RKO (cell line): ENCODE measurements at regions not wholly inside any gene's neighbourhood (a gene's known extent, or its start where the extent isn't known, plus 50 kb on each side); places are given as distances from the start of the nearest gene placed in this dataset.
"Not testable (repeated sequence)": the region's sequence is repeated elsewhere in the genome, so short reads cannot be mapped to it uniquely, and the experiment has no call there.

Source experiments
- DNase-seq: peaks from one replicate; pipeline ENCODE4 v3.0.0-alpha.2; 2016; ENCODE audit warnings: low spot score

DNA sequence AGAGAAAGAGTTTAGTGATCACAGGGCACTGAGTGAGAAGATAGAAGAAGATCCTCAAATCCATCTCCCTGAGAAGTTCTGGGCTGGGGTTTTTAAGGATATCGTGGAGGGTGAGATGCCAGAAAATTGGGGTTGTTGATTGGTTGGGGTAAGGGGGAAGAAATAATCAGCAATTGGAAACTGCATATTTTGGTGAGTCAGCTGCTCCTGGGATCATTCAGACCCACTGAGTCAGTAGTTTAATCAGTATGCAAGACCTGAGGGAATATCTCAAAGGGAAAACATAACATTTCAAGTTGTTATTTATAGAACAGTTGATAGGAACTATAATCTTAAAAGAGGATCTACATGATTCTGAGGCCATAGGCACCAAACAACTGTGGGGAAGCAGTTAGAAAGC, 183.4 kb downstream of the FCRL5 start:
- not testable (repeated sequence) for DNase-seq

DNA sequence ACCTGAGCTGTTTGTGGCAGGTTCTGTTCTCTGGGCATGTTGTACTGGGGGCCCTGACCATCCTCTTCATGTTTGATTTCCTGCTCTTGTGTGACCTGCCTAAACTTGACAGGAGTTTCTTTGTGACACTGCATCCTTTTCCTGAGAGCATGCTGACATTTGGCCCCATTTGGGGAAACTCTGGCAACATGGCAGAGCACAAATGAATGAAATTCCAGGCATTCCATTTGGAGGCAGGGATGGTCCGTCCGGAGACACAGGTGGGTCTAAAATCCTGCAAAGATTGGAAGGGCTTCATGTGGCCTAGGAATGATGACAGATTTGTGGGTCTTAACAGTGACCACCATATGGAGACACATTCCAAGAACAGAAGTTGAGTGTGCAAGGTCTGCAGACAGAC, 184.0 kb downstream of the FCRL5 start:
- no peak for DNase-seq

DNA sequence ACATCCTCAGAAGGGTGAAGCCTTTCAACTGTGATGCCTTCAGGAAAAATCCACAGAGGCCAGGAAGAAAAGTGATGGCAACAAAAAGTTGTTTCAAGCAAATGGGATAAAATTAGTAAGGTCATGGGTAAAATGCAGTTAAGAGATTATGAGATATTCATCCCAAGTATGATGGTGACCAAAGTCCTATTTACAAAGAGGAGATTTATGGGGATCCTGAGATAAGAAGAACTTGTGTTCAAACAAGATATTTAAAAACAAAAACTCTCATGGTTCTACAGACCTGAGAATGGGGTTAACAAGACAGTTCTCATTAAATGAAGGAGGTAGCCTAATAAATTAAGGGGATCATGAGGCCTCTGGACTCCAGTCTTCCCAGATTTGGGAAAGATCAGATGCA, 184.4 kb downstream of the FCRL5 start:
- no peak for DNase-seq

DNA sequence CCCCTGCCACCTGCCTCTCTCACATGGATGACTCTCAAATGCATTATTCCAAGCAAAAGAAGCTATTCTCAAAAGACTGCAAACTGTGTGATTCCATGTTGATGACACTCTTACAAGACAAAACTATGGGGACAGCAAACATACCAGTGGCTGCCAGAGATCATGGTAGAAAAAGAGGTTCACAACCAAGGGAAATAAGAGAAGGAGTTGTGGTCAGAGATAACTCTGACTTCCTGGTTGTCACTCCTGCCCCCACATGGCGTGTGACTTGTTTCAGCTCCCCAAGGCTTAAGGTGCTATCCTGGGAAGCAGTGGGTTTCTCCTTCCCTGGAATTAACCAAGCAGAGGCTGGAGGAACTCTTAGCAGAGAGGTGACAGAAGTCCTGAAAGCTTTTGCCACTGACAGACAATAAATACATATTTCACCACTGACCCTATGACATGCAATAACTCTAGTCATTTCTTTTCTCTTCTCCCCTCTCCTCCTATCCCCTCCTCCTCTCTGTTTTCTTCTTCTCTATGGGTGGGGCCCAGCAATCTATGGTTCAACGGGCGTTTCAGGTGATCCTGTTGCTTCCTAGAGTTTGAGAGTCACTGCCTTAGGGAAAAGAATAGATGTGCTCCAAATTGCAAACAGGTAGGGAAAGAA, 185.1 kb downstream of the FCRL5 start:
- DNase-seq: no peak

DNA sequence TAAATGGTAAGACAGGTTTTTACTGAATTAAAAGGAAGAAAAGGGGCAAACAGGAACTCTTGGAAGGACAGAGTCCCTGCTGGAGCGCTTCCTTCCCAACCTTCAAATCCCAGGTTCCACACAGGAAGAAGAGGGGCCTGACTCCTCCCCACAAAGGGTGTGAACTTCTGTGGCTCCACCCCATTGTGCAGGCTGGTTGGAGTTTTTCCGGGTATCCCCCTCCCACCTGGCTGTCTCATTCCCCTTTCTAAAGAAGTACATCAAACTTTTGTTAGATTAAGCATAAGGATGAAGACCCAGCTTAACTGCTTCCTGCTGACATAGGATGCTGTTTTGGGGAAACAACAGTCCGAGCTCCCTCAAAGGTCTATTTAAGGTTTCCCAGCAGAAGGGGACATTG, 187.7 kb downstream of the FCRL5 start:
- DNase-seq: no peak

DNA sequence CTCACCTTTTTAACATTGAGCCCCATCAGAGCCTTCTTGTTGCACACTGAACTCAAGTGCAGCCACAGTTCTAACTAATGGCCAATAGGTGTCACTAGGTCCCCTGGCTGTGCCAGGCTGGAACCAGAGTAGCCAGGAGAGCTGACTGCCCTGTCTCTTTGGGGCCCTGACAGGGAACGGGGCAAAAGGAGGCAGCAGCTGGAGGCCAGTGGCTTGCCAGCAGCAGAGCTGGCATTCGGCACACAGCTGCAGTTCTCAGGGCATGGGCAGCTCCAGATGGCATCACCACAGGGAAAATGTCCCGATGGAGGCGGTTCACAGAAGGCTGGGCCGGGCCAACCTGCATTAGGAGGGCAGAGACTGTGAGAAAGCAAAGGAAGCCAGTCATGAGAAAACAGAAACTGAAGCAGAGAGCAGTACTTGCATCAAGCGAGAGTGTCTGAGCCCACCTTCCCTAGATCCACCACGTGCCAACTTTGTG, 188.6 kb downstream of the FCRL5 start:
- peak; percentile 51 for DNase-seq

DNA sequence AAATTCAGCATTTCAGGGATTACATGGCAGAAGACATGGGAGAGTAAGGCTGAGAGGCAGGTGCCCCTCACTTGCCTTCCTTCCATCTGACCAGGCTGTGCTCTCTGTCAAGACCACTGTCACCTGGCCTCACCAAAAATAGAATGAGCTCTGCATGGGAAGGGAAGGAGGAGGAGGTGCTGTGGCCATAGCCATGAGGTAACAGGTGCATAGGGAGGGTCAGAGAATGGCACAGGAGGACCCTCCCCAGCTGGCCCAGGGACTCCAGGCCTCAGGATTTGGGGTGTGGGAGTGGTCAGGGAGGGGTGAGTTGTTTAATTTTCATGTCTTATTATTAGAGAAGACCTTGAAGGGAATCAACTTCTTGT, 192.3 kb downstream of the FCRL5 start:
- DNase-seq: no peak

DNA sequence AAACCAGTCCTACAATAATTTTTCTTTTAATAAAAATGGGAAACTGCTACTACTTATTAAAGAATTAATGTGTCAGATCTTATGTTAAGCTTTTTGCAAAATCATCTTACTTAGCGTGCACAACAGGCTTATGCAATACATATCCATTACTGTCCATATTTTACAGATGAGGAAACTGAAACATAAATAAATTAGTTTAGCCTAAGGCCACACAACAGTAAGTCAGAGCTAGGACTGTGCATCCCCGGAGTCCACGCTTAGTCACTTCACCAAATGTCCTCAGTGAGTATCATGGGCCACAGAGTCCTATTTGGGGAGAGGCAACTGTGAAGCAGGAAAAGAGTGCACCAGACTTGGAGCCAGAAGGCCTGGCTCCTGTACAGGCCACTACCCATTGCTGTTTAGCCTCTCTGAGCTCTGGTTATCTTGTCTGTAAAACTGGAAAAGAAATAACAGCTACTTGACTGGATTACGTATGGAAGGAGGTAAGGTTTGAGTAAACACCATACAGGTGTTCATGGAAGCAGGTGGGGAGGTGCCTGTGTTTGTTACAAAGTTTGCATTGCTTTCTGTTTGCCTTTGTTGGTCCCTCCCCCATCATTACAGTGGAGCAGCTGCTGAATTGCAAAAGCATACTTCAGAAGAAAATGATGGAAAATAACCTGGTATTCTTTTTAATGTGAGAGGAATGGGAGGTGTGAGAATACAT, 192.8 kb downstream of the FCRL5 start:
- no peak for DNase-seq

DNA sequence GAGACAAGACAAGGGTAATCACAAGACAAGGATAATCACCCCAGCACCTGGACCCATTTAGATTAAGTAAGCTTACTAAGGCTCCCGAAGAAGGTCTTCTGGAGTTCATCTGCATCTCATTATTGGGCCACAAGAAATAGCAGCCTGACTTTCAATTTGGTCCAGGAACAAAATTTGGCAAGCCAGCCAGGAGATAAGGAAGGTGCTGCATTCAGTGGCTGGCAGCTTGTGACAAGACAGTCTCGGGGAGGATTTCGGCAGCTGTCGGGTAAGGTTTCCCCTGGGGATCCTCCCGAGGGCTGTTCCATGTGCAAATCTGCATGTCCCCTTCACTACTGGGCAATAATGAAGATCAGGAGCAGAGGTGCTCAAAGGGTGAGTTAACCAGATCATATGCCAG, 195.2 kb downstream of the FCRL5 start:
- no peak for DNase-seq

DNA sequence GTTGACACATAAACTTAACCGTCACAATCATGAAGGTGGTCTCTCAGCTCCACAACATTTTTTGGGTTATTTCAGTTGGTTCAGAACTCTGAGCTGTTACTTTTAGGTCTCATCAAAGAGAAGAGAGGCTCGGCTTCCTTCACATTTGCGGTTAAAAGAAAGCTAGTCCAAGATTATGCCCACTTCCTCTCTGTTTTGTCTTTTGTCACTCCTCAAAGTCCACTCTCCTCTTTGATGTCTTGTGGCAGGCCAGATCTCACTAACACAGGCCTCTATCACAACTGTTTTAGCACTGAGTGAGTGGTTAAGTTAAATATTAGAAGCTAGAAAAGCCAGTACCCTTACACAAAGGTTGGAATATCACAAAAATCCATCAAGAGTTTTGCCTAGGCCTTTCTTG, 195.7 kb downstream of the FCRL5 start:
- DNase-seq: no peak

DNA sequence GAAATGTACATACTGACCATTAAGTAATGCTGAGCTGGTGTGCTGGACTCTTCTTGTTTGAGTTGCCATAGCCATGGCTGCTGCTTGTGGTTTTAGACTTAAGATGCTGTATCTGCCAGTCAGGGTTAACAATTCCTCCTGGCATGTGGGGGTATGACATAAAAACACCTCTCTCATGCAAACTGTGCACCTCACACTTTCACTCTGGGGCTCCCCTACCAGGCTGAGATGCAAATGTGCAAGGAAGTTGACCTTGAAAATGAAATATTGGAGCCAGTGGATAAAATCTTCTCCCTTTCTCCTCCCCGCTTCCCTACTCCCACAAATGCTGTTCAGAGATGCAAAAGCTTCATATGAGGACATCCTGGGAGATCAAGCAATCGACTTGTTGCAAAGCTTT, 198.8 kb downstream of the FCRL5 start:
- DNase-seq: no peak

DNA sequence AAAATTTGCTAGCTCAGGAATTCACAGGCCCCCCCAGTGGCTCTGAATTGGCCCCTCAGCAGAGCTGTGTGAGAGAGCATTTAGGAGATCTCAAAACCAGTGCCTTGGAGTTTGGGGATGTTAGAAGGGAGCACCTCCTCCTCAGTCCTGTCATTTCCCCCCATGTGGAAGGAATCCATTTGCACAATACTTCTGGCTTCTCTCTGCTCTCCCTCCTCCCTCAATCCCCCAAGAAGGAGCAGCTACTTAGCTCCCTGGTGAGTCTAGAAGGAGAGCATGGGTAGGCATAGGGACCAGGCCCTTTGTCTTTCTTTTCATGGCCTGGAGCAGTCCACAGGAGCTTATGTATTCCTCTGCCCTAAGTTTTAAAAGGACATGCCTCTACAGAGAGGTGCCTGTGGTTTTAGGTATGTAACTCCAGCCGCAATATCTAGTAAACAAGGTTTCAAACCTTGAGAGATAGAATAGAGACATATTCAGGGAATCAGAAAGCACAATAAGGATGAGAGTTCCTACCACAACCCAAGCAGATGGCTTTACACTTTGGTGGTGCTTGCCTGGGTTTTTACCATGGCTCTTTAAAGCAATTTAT, 199.4 kb downstream of the FCRL5 start:
- no peak for DNase-seq

DNA sequence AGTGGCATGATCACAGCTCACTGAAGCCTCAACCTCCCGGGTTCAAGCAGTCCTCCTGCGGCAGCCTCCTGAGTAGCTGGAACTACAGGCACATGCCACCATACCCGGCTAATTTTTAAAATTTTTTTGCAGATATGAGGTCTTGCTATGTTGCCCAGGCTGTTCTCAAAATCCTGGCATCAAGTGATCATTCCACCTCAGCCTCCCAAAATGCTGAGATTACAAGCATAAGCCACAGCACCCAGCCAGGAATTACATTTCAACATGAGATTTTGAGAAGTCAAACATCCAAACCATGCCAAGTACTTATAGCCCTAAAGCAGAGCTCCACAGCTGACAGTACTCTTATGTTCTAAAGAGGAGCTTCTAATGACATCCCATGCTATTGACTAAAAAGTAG, 200.1 kb downstream of the FCRL5 start:
- no peak for DNase-seq

DNA sequence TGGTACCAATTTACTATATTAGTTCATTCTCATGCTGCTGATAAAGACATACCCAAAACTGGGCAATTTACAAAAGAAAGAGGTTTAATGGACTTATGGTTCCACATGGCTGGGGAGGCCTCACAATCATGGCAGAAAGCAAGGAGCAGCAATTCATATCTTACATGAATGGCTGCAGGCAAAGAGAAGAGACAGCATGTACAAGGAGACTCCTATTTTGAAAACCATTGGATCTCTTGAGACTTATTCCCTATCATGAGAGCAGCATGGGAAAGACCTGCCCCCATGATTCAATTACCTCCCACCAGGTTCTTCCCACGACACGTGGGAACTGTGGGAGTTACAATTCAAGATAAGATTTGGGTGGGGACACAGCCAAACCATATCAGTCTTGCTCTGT, 200.5 kb downstream of the FCRL5 start:
- DNase-seq: not testable (repeated sequence)

DNA sequence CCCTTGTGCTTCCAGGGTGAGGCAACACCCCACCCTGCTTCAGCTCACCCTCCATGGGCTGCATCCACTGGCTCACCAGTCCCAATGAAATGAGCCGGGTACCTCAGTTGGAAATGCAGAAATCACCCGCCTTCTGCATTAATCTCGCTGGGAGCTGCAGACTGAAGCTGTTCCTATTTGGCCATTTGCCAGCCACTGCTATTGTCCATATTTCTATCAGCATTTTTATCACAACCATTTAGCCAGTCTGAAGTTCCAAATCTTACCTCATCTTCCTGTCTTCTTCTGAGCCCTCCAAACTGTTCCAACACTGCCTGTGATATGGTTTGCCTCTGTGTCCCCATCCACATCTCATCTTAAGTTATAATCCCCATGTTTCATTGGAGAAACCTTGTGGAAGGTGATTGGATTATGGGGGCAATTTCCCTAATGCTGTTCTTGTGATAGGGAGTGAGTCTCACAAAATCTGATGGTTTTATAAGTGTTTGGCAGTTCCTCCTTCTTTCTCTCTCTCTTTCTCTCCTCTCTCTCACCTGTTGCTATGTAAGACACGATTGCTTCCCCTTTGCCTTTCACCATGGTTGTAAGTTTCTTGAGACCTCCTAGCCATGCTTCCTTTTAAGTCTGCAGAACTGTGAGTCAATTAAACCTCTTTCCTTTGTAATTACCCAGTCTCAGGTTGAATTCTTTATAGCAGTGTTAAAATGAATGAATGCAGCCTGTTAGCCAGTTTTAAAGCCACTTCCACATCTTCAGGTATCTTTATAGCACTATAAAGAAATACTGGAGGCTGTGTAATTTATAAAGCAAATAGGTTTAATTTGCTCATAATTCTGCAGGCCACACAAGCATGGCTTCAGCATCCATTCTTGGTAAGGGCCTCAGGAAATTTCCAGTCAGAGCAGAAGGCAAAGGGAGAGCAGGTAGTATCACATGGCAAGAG, 203.5 kb downstream of the FCRL5 start:
- DNase-seq: no peak

DNA sequence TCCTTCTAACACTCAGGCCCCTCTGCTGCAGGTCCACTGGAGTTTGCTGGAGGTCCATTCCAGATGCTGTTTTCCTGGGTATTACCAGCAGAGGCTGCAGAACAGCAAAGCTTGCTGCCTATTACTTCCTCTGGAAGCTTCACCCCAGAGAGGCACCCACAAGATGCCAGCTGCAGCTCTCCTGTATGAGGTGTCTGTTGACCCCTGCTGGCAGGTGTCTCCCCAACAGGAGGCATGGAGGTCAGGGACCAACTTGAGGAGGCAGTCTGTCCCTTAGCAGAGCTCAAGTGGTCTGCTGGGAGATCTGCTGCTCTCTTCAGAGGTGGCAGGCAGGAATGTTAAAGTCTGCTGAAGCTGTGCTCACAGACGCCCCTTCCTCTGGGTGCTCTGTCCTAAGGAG, 204.8 kb downstream of the FCRL5 start:
- no peak for DNase-seq

DNA sequence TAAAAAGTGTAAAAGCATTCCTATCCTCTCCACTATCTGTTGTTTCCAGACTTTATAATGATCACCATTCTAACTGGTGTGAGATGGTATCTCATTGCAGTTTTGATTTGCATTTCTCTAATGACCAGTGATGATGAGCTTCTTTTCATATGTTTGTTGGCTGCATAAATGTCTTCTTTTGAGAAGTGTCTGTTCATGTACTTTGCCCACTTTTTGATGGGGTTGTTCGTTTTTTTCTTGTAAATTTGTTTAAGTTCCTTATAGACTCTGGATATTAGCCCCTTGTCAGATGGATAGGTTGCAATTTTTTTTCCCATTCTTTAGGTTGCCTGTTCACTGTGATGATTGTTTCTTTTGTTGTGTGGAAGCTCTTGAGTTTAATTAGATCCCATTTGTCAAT, 199.6 kb upstream of the ETV3 start:
- not testable (repeated sequence) for DNase-seq

DNA sequence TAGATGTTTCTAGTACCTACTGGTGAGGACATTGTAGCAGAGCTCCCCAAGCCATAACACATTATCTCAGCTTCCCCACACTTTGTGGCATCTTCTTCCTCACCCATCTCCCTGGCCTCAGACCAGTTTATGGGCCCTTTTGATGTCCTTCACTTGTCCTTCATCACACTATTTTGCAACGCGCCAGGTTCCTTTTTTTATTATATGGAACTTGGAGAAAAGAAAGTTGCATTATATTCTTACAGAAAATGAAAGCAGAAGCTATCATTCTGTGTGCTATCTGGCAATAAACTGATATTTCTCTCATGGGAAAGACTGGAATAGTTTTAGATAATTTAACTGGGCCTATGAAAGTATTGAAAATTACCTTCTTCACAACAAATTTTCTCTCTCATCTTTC, 196.9 kb upstream of the ETV3 start:
- DNase-seq: no peak

DNA sequence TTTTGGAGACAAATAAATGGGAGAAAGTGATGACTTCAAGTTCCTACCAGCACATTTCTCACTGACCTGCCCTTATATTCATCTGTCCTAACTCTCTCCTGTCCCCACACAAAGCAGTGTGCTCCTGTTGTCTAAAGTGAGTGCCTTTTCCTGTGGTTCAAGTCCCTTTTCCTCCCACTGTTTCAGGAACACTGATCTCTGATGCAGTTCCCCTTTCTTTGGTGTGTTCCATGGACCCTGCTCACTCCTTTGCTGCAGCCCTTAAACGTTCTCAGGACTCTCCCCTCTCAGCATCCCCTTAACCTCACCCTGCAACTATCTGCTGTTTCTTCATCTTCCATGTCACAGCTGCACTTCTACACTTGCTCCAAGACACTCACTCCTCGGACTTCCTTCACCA, 195.8 kb upstream of the ETV3 start:
- DNase-seq: no peak

DNA sequence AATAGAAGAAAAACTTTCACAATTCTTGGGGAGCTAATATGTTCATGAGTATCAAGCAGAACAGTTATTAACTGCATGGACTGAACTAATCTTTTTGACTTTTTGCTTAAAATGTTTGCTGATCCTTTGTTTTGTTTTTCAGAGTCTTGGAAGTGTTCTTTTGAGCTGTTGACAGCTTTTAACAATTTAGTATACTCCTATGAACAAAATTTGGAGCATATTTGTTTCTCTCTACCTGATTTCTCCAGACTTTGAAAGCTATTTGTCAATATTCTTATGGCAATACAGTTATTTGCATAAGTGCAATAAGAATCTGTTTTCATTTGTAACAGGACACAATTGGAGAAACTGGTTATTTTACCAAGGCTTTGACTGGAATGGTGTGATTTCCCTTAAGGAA, 192.0 kb upstream of the ETV3 start:
- not testable (repeated sequence) for DNase-seq

DNA sequence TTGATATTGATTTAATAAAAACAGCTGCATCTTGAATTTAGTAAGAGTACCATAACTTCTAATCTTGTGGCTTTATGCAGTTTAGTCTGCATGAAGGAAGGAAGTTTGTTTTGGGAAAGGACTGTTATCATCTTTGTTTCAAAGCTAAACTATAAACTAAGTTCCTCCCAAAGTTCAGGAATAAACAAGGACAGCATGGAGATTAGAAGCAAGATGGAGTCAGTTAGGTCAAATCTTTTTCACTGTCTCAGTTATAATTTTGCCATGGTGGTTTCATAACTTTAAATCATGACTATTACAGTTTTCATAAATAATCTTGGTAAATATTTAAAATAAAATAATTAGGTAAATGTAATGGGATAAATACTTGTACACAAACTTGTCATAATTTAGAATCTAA, 189.9 kb upstream of the ETV3 start:
- not testable (repeated sequence) for DNase-seq

DNA sequence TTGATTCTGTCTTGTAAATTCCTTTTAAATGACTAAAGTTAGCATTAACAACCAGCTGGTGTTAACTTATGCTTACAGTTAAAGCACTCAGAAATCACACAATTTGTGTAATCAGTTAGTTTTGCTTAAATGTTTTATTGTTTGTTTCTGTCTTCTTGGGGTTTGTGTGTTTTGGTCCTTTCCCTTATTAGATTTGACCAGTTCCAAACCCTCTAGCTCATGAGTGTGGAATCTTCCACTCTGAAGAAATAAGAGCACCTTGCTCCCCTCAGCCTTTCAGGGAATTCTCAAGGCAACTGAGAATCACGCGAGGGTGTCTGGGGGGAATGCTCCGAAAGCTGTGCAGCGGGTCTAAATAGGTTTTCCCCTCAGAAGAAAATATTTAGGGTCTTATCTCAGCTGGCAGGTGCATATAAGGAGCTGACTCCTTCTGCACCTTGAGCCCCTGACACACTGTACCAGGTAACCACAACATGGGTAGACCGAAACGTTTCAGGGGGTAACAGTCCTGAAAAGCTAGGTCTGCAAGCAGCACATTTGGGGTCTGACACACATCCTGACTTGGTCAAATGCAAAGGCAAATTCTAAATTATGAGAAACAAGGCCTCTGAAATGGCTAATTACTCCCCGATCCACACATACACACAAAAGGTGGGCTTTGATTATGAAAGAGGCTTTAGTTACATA, 188.1 kb upstream of the ETV3 start:
- no peak for DNase-seq
